Effector memory CD8-positive, alpha-beta T cell (primary cell): ENCODE measurements at regions not wholly inside any gene's neighbourhood (a gene's known extent, or its start where the extent isn't known, plus 50 kb on each side); places are given as distances from the start of the nearest gene placed in this dataset.

ENCODE experiments used
- ATAC-seq: fragments of 150-1000 bp; cut with Tn5 transposase; replicated peaks from 2 replicates; pipeline ENCODE4 v1.10.0; 2021; ENCODE audit warnings: mild to moderate bottlenecking, moderate library complexity
- DNase-seq, 3 experiments: peaks; one replicate each; pipeline ENCODE4 v3.0.0; 2021
- H3K27ac Mint-ChIP-seq, 2 donors: one replicate each; pipeline ENCODE4 v1.8.0; 2022; ENCODE audit warnings: mild to moderate bottlenecking in 2 of 2, mixed read lengths in 2 of 2, moderate library complexity in 2 of 2
- H3K27me3 Mint-ChIP-seq, 2 donors: one replicate each; pipeline ENCODE4 v1.8.0; 2022; ENCODE audit warnings: mixed read lengths in 2 of 2
- H3K36me3 Mint-ChIP-seq: one replicate; pipeline ENCODE4 v1.8.0; 2022; ENCODE audit warnings: mild to moderate bottlenecking, moderate library complexity, mixed read lengths; ENCODE audit not compliant: insufficient read depth
- H3K4me1 Mint-ChIP-seq, 2 donors: one replicate each; pipeline ENCODE4 v1.8.0; 2022; ENCODE audit warnings: low read depth in 2 of 2, mixed read lengths in 2 of 2
- H3K4me3 Mint-ChIP-seq, 2 donors: one replicate each; pipeline ENCODE4 v1.8.0; 2022; ENCODE audit warnings: mild to moderate bottlenecking in 2 of 2, mixed read lengths in 2 of 2, moderate library complexity in 2 of 2
- H3K9me3 Mint-ChIP-seq, 2 donors: one replicate each; pipeline ENCODE4 v1.8.0; 2022; ENCODE audit warnings: mixed read lengths in 2 of 2

- ATAC-seq (no peak), DNase-seq (no peak)
- no peaks in the 10 kb centered on the region for H3K4me1 Mint-ChIP-seq
- H3K36me3 Mint-ChIP-seq = no peaks in the 10 kb centered on the region
- H3K27ac Mint-ChIP-seq = no peak overlapping the region
- no peak overlapping the region for H3K4me3 Mint-ChIP-seq
- peaks cover 8 to 9% of the 10 kb centered on the region in 2 donors for H3K9me3 Mint-ChIP-seq
- H3K27me3 Mint-ChIP-seq = no peaks in the 10 kb centered on the region
Measured at GRCh38 chr9:18143073-18143745, 330.7 kb upstream of the ADAMTSL1 start.

- ATAC-seq = no peak
- Mint-ChIP-seq H3K27ac (no peak overlapping the region), H3K4me1 (no peaks in the 10 kb centered on the region), H3K9me3 (peaks cover 8 to 30% of the 10 kb centered on the region in 2 donors), H3K4me3 (no peak overlapping the region), H3K27me3 (no peaks in the 10 kb centered on the region), H3K36me3 (no peaks in the 10 kb centered on the region)
- no peak for DNase-seq
Measured at GRCh38 chr9:18146329-18146728, 327.6 kb upstream of the ADAMTSL1 start.

- H3K36me3 Mint-ChIP-seq = no peaks in the 10 kb centered on the region
- no peak for ATAC-seq
Measured at GRCh38 chr9:18149471-18150011, 324.4 kb upstream of the ADAMTSL1 start.

GRCh38 chr9:18154661-18155060 lies 319.3 kb upstream of the ADAMTSL1 start:
- H3K9me3 Mint-ChIP-seq = peaks cover 12 to 14% of the 10 kb centered on the region in 2 donors
- H3K4me1 Mint-ChIP-seq = no peaks in the 10 kb centered on the region
- H3K27ac Mint-ChIP-seq = no peak overlapping the region
- H3K4me3 Mint-ChIP-seq = no peak overlapping the region
- H3K36me3 Mint-ChIP-seq = no peaks in the 10 kb centered on the region
- H3K27me3 Mint-ChIP-seq = no peaks in the 10 kb centered on the region
- DNase-seq (no peak), ATAC-seq (no peak)

More at GRCh38 chr9:18149471-18150011, 324.4 kb upstream of the ADAMTSL1 start:
- Mint-ChIP-seq H3K4me3 (no peak overlapping the region), H3K9me3 (peaks cover 8 to 21% of the 10 kb centered on the region in 2 donors), H3K27me3 (no peaks in the 10 kb centered on the region), H3K4me1 (no peaks in the 10 kb centered on the region), H3K27ac (no peak overlapping the region)
- no peak for DNase-seq

- no peaks in the 10 kb centered on the region for H3K27me3 Mint-ChIP-seq
- H3K9me3 Mint-ChIP-seq = peaks cover 0 to 8% of the 10 kb centered on the region in 2 donors
- no peak for DNase-seq
- H3K4me3 Mint-ChIP-seq = no peak overlapping the region
- no peaks in the 10 kb centered on the region for H3K36me3 Mint-ChIP-seq
- H3K4me1 Mint-ChIP-seq = no peaks in the 10 kb centered on the region
- H3K27ac Mint-ChIP-seq = no peak overlapping the region
- no peak for ATAC-seq
Measured at GRCh38 chr9:18159254-18159653, 314.7 kb upstream of the ADAMTSL1 start.

GRCh38 chr9:18163146-18163545 lies 310.8 kb upstream of the ADAMTSL1 start:
- no peak overlapping the region for H3K4me3 Mint-ChIP-seq
- DNase-seq (no peak), ATAC-seq (no peak)
- H3K27me3 Mint-ChIP-seq = no peaks in the 10 kb centered on the region
- H3K36me3 Mint-ChIP-seq = no peaks in the 10 kb centered on the region
- H3K27ac Mint-ChIP-seq = no peak overlapping the region
- H3K9me3 Mint-ChIP-seq = peaks cover 0 to 2% of the 10 kb centered on the region in 2 donors
- no peaks in the 10 kb centered on the region for H3K4me1 Mint-ChIP-seq

GRCh38 chr9:18167733-18168132 lies 306.2 kb upstream of the ADAMTSL1 start:
- Mint-ChIP-seq H3K27ac (no peak overlapping the region), H3K36me3 (no peaks in the 10 kb centered on the region), H3K27me3 (no peaks in the 10 kb centered on the region), H3K9me3 (peaks cover 0 to 2% of the 10 kb centered on the region in 2 donors), H3K4me3 (no peak overlapping the region), H3K4me1 (no peaks in the 10 kb centered on the region)
- DNase-seq = no peak
- no peak for ATAC-seq

GRCh38 chr9:18173923-18174322 lies 300.0 kb upstream of the ADAMTSL1 start:
- H3K36me3 Mint-ChIP-seq = no peaks in the 10 kb centered on the region
- no peaks in the 10 kb centered on the region for H3K4me1 Mint-ChIP-seq
- no peaks in the 10 kb centered on the region for H3K27me3 Mint-ChIP-seq
- no peak overlapping the region for H3K4me3 Mint-ChIP-seq
- DNase-seq (no peak), ATAC-seq (no peak)
- no peak overlapping the region for H3K27ac Mint-ChIP-seq
- H3K9me3 Mint-ChIP-seq = peaks cover 5 to 12% of the 10 kb centered on the region in 2 donors

DNA sequence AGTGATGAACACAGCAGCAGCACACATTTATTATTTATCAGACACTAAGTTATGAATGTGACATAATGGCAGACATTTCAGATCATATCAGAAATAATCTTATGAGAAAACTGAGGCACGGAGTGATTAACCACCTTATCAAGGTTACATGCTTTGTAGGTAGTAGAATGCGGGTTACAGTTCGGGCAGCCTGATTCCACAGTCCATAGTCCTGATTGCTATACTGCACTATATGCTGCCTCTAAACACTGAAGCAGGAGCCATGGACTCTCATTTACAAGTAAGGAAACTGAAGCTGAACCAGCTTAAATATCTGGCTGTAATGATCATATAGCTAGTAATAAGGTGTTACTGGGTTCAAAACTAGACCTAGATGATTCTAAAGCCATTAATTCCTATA lies 291.3 kb upstream of the ADAMTSL1 start:
- no peaks in the 10 kb centered on the region for H3K36me3 Mint-ChIP-seq
- H3K27ac Mint-ChIP-seq = no peak overlapping the region
- peaks cover 2 to 3% of the 10 kb centered on the region in 2 donors for H3K9me3 Mint-ChIP-seq
- H3K4me1 Mint-ChIP-seq = no peaks in the 10 kb centered on the region
- no peaks in the 10 kb centered on the region for H3K27me3 Mint-ChIP-seq
- DNase-seq (no peak), ATAC-seq (no peak)
- H3K4me3 Mint-ChIP-seq = no peak overlapping the region

- no peak overlapping the region for H3K27ac Mint-ChIP-seq
- peaks cover 0 to 4% of the 10 kb centered on the region in 2 donors for H3K9me3 Mint-ChIP-seq
- ATAC-seq (no peak), DNase-seq (no peak)
- H3K4me3 Mint-ChIP-seq = no peak overlapping the region
- H3K36me3 Mint-ChIP-seq = no peaks in the 10 kb centered on the region
- H3K27me3 Mint-ChIP-seq = no peaks in the 10 kb centered on the region
- H3K4me1 Mint-ChIP-seq = no peaks in the 10 kb centered on the region
Measured at GRCh38 chr9:18183974-18184373, 290.0 kb upstream of the ADAMTSL1 start.

DNA sequence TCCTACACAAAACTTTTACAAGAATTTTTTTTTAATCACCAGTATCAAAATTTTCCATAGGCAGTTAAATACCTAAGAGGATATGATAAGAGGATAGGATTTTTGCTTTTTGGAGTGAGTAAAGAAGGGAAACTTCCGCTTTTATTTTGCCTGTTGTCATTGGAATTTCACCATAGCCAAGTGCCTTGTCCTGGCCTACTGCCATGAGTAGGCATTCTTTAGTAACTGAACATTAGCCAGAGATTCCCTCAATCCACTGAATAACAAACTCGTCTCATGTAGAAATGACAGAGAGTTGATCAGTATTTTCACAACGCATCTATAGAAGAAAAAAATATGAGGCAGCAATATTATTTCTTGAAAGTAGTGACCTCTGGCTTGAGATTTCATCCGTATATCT lies 289.6 kb upstream of the ADAMTSL1 start:
- H3K4me1 Mint-ChIP-seq = no peaks in the 10 kb centered on the region
- H3K27me3 Mint-ChIP-seq = no peaks in the 10 kb centered on the region
- DNase-seq = no peak
- H3K9me3 Mint-ChIP-seq = peaks cover 0 to 4% of the 10 kb centered on the region in 2 donors
- no peak overlapping the region for H3K4me3 Mint-ChIP-seq
- no peaks in the 10 kb centered on the region for H3K36me3 Mint-ChIP-seq
- H3K27ac Mint-ChIP-seq = no peak overlapping the region
- no peak for ATAC-seq

DNA sequence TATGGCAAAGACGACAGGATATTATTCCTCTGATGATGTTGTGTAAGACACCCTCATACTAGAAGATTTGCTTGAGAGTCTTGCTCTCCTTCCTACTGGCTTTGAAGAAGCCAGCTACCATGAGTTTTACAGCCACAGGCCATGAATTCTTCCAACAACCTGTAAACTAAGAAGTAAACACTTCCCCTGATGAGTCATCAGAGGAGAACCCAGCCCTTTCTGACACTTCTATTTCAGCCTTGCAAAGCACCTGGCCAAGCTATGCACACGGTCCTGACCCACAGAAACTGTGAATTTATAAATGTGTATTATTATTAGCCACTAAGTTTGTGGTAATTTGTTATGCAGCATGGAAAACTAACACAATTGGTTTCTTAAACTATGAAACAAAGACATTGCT lies 288.8 kb upstream of the ADAMTSL1 start:
- H3K36me3 Mint-ChIP-seq = no peaks in the 10 kb centered on the region
- H3K9me3 Mint-ChIP-seq = peaks cover 0 to 4% of the 10 kb centered on the region in 2 donors
- ATAC-seq (no peak), DNase-seq (no peak)
- no peak overlapping the region for H3K4me3 Mint-ChIP-seq
- H3K27me3 Mint-ChIP-seq = no peaks in the 10 kb centered on the region
- H3K4me1 Mint-ChIP-seq = no peaks in the 10 kb centered on the region
- H3K27ac Mint-ChIP-seq = no peak overlapping the region

DNA sequence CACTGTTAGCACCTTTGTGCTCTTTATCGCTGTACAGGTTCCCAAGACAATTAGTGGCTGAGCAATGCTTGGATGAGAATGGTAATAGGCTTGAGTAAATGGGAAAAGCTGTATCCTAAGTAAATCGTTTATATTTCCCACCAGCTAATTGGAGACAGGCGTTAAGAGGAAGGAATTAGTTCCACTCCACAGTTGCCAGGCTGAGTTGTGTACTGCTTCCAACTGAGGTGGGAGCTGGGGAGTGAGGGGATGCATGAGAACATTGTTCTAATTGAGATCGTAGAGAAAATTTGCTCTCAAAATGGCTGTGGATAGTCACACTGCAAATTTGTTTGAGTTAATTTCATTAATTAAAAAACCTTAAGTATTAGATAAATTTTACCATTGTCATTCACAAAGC lies 285.0 kb upstream of the ADAMTSL1 start:
- ATAC-seq = no peak
- Mint-ChIP-seq H3K4me1 (no peaks in the 10 kb centered on the region), H3K27me3 (no peaks in the 10 kb centered on the region), H3K9me3 (peaks cover 0 to 4% of the 10 kb centered on the region in 2 donors), H3K27ac (no peak overlapping the region), H3K36me3 (no peaks in the 10 kb centered on the region), H3K4me3 (no peak overlapping the region)
- no peak for DNase-seq

DNA sequence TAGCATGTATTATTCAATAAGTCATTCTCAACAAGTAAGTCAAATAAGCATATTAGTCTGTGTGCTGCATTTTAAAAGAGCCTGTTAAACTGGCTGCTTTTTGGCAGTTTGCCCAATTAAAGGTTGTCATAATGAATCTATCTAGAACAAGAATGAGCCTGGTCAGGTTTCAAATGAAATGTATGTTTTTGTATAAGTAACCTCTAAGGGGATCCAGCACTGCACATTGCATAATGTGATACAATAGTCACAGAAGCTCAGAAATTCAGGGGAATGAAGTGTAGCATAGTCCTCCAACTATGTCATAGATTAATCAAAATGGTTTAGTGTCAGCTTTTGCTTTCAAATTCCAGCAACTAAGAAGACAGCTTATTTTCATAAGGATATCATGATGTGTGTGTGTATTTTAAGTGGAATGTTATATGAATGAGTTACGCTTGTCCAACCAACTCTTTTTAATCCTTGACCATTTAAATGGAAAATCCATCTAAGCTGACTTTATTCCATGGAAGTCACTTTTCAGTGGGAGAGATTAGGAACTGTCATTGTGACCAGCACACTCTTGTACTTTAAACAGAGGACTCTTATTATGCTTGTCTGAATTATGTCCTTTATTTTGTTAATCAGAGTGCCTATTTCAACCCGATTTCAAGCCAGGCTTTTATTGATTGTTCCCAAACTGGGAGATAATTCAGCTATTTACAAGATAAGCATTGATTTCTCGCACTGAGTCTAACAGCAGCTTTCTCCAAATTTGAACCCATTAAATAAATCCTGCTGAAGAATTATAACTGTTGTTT lies 283.9 kb upstream of the ADAMTSL1 start:
- DNase-seq (no peak), ATAC-seq (no peak)
- Mint-ChIP-seq H3K4me1 (no peaks in the 10 kb centered on the region), H3K36me3 (no peaks in the 10 kb centered on the region), H3K27ac (no peak overlapping the region), H3K27me3 (no peaks in the 10 kb centered on the region), H3K9me3 (peaks cover 0 to 4% of the 10 kb centered on the region in 2 donors), H3K4me3 (no peak overlapping the region)
